Stimulated activated naive CD8-positive, alpha-beta T cell treated with anti-CD3 and anti-CD28 coated beads, Interleukin-15, amount 100 ng/mL, for 72 hours (primary cell): ENCODE measurements at regions not wholly inside any gene's neighbourhood (a gene's known extent, or its start where the extent isn't known, plus 50 kb on each side); places are given as distances from the start of the nearest gene placed in this dataset.
"Not testable (repeated sequence)": the region's sequence is repeated elsewhere in the genome, so short reads cannot be mapped to it uniquely, and the experiment has no call there.

Source experiments
- ATAC-seq: fragments of 150-1000 bp; cut with Tn5 transposase; 2 replicates; pipeline ENCODE4 v1.10.0; 2021; ENCODE audit warnings: mild to moderate bottlenecking, moderate library complexity
- DNase-seq, 2 donors: peaks; one replicate each; pipeline ENCODE4 v3.0.0; 2021 to 2022
- H3K27ac Mint-ChIP-seq, 2 donors: one replicate each; pipeline ENCODE4 v1.8.0; 2022; ENCODE audit warnings: mild to moderate bottlenecking in 2 of 2, mixed read lengths in 2 of 2, moderate library complexity in 2 of 2
- H3K27me3 Mint-ChIP-seq: one replicate; pipeline ENCODE4 v1.8.0; 2022; ENCODE audit warnings: mixed read lengths
- H3K4me1 Mint-ChIP-seq: one replicate; pipeline ENCODE4 v1.8.0; 2022; ENCODE audit warnings: mild to moderate bottlenecking, mixed read lengths
- H3K4me3 Mint-ChIP-seq, 2 donors: one replicate each; pipeline ENCODE4 v1.8.0; 2022; ENCODE audit warnings: mild to moderate bottlenecking in 2 of 2, mixed read lengths in 2 of 2, moderate library complexity in 1 of 2
- H3K9me3 Mint-ChIP-seq, 2 donors: one replicate each; pipeline ENCODE4 v1.8.0; 2022; ENCODE audit warnings: mixed read lengths in 2 of 2

DNA sequence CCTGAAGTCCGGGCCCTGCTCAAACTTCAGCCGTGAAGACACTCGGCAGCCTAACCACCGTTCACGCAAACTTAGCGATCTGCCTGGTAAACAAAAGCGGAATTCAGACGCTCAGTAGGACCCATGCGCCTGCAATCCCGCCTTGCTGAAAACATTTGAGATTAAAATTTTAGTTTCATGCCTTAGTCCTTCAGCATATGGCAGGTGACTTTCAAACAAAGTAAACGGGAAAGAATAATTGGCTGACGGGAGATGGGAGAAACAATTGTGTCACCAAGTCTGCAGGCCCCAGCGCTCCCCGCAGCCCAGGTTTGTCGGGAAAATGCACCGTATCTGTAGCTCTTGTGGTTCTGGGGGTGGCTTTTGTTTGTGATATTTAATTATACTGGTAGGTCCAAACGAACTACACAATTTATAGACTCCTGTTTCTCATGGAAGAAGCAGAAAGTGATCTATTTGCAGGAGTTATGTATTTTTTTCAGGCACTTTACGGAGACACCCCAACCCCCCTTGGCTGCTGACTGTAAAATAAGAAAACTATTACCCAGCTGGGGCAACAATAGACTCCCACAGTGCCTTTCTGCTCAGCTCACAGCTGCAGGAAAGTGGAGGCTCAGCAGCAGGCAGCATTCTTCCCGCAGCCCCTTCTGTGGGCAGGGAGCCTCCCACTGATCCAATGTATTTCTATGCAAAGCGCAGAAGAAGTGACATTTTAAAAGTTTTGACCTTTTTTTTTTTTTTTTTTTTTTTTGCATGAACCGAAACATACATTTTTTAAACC, 94.8 kb downstream of the SOX1 start:
- no peak for ATAC-seq
- H3K4me3 Mint-ChIP-seq: no peak overlapping the region
- peaks cover 0 to 6% of the 10 kb centered on the region in 2 donors for H3K9me3 Mint-ChIP-seq
- peaks cover 71% of the 10 kb centered on the region for H3K27me3 Mint-ChIP-seq
- H3K27ac Mint-ChIP-seq: no peak overlapping the region
- H3K4me1 Mint-ChIP-seq: no peaks in the 10 kb centered on the region
- DNase-seq: no peak

DNA sequence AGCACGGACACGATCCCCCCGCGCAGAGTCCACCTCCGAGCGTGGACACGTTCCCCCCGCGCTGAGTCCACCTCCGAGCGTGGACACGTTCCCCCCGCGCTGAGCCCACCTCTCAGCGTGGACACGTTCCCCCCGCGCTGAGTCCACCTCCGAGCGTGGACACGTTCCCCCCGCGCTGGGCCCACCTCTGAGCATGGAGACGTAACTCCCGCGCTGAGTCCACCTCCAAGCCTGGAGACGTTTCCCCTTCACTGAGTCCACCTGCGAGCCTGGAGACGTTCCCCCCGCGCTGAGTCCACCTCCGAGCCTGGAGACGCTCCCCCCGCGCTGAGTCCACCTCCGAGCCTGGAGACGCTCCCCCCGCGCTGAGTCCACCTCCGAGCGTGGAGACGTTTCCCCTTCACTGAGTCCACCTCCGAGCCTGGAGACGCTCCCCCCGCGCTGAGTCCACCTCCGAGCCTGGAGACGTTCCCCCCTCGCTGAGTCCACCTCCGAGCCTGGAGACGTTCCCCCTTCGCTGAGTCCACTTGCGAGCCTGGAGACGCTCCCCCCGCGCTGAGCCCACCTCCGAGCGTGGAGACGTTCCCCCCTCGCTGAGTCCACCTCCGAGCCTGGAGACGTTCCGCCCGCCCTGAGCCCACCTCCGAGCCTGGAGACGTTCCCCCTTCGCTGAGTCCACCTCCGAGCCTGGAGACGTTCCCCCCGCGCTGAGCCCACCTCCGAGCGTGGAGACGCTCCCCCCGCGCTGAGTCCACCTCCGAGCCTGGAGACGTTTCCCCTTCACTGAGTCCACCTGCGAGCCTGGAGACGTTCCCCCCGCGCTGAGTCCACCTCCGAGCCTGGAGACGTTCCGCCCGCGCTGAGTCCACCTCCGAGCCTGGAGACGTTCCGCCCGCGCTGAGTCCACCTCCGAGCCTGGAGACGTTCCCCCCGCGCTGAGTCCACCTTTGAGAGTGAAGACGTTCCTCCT, 97.0 kb downstream of the SOX1 start:
- H3K27me3 Mint-ChIP-seq: peaks cover 66% of the 10 kb centered on the region
- ATAC-seq, H3K4me1 Mint-ChIP-seq, H3K4me3 Mint-ChIP-seq, H3K27ac Mint-ChIP-seq, H3K9me3 Mint-ChIP-seq, DNase-seq: not testable (repeated sequence)

DNA sequence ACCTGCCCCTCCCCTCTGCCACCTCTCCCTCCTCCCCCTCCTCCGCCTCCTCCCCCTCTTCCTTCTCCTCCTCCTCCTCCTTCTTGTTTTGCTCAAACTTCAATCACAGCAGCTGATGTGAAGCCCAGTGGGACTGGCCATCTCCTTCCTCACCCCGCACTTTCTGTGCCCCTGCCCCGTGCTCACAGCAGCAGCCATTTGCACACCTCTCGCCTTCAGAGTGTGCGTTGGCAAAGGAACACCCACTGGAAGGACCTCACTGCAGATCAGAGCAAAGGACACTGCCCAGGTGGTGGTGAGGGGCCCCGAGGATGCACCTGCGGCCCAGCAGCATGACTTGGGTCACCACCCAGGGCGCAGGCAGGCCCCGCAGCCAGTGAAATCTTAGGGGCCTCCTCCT, 98.8 kb downstream of the SOX1 start:
- ATAC-seq (no peak), DNase-seq (no peak)
- no peak overlapping the region for H3K27ac Mint-ChIP-seq
- peaks cover 51% of the 10 kb centered on the region for H3K27me3 Mint-ChIP-seq
- no peaks in the 10 kb centered on the region for H3K9me3 Mint-ChIP-seq
- H3K4me1 Mint-ChIP-seq: no peaks in the 10 kb centered on the region
- no peak overlapping the region for H3K4me3 Mint-ChIP-seq

DNA sequence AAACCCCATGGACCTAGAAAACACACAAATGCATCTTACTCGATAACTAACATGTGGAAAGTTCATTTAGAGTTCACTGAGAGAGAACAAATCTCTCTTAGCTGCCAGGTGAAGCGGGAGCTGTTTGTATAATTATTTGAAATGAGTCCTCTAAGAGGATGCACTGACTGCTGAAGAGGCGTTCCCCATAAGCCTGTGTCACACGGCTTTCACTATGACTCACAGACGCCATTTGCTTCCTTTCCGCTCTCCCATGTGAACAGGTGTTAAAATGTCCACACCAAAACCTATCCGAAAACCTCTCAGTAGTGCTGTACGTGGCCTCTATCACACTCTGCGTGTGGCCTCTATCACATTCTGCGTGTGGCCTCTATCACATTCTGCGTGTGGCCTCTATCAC, 101.8 kb downstream of the SOX1 start:
- Mint-ChIP-seq H3K4me3 (no peak overlapping the region), H3K27me3 (peaks cover 43% of the 10 kb centered on the region), H3K9me3 (peaks cover 2 to 3% of the 10 kb centered on the region in 2 donors), H3K4me1 (no peaks in the 10 kb centered on the region), H3K27ac (peak overlapping the region in 1 of 2 donors; percentile 57)
- ATAC-seq: no peak
- no peak for DNase-seq

DNA sequence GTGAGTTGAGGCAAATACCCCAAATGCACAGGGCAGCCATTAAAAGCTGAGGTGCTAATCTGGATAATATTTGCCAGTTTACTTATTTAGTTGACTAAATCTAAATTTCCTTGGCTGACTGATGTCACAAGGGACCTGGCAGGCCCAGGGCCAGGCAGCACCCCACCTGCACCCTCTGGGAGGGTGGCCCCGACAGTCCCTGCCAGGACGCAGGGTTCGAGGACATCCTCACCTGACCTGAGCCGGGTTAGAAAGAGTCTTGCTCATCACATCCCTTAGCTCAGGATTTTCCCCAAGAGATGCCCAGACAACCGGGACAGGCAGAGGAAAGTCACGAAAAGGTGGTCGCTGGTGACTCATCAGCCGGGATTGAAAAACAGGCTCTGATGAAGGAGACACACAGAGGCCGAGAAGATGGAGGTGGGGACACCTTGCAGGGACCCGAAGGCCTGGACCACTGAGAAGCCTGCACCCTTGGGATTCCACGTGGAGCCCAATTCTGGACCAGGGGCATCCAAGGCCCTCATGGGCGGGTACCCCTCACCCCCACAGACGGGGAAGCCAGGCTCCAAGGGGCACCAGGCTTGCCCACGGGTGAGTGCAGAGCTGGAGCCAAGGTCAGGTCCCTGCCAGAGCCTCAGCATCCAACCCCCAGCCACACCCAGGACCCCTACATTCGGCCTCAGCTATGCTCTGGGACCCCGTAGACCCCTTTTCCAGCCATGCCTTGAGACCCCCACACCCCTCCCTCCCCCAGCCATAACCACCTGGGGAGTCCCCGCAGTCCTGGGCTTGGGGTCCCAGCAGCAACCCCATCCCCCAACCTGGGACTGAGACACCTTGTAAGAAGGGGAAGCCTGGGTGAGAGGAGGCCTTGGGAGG, 103.2 kb downstream of the SOX1 start:
- DNase-seq (no peak), ATAC-seq (no peak)
- H3K9me3 Mint-ChIP-seq: peaks cover 10% of the 10 kb centered on the region in 2 donors
- H3K4me1 Mint-ChIP-seq: no peaks in the 10 kb centered on the region
- peaks cover 37% of the 10 kb centered on the region for H3K27me3 Mint-ChIP-seq
- H3K27ac Mint-ChIP-seq: no peak overlapping the region
- H3K4me3 Mint-ChIP-seq: no peak overlapping the region

DNA sequence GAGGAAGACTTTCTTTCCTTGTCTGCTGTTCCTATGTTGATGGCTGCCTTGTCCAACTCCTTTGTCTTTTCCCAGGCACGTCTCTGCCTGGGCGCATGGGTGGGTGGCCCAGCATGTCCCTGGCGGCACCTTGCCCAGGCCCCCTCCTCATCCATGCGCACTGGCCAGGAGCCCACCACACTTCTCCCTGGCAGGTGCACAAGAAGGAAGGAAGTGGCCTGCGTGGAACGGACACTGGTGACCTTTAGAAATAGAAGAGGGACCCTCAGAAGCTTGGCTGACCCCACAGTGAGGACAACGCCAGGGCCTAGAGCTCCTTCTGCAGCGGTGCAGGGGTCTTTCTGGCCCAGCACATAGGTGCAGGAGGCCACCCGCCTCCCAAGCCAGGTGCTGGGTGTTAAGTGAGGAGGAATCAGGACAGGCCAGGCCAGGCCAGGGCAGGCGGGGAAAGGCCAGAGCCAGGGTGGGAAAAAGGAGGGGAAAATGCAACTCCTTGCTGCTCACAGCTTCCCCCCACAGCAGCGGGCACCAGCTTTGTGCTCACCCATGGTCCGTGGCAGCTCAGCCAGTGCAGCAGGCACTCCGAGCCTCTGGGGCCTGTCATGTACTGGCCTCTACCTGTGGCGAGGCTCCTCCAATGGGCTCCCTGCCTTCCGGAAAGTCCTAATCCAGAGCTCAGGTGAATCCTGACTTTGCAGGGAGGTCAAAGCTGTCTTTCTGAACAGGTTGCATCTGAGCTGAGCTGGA, 104.0 kb downstream of the SOX1 start:
- DNase-seq: no peak
- Mint-ChIP-seq H3K27ac (peak overlapping the region in 1 of 2 donors; percentile 77), H3K4me1 (no peaks in the 10 kb centered on the region), H3K4me3 (no peak overlapping the region), H3K27me3 (peaks cover 29% of the 10 kb centered on the region), H3K9me3 (peaks cover 10% of the 10 kb centered on the region in 2 donors)
- ATAC-seq: no peak

DNA sequence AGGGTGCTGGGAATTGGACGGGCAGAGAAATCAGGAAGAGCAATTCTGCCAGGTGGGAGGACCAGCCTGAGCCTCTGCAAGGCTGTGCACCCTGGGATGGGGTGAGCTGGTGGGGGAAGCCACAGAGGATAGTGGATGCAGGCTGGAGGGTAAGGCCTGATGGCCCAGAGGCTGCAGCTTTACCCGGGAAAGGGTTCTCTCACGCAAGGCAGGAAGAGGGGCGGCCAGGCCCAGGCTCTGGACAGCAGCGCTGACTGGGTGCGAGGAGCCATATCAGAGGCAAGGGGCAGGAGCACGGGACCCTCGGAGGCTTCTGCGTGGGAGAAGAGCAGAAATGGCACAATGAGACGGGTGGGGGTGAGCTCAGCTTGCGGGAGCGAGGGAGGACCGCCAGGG, 104.6 kb downstream of the SOX1 start:
- Mint-ChIP-seq H3K9me3 (peaks cover 10% of the 10 kb centered on the region in 2 donors), H3K27ac (no peak overlapping the region)

DNA sequence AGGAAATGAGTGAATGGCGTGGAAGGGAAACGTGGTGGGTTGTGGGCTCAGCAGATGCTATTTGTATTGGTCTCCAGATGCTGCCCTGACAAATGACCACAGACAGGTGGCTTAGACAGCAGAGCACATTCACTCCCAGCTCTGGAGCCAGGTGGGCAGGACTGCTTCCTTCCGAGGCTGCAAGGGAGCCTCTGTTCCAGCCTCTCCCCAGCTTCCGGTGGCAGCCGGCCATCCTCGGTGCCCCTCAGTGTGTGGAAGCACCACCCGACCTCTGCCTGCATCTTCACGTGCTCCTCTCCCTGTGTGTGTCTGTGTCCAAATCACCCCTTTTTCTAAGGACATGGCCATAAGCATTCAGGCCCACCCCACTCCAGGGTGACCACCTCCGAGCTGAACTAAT, 105.1 kb downstream of the SOX1 start:
- Mint-ChIP-seq H3K27ac (no peak overlapping the region), H3K4me3 (no peak overlapping the region), H3K9me3 (peaks cover 10% of the 10 kb centered on the region in 2 donors), H3K27me3 (peaks cover 20% of the 10 kb centered on the region), H3K4me1 (no peaks in the 10 kb centered on the region)
- ATAC-seq (no peak), DNase-seq (no peak)

More for the DNA sequence above, 104.6 kb downstream of the SOX1 start:
- no peak overlapping the region for H3K4me3 Mint-ChIP-seq
- peaks cover 23% of the 10 kb centered on the region for H3K27me3 Mint-ChIP-seq
- H3K4me1 Mint-ChIP-seq: no peaks in the 10 kb centered on the region
- ATAC-seq (no peak), DNase-seq (no peak)

DNA sequence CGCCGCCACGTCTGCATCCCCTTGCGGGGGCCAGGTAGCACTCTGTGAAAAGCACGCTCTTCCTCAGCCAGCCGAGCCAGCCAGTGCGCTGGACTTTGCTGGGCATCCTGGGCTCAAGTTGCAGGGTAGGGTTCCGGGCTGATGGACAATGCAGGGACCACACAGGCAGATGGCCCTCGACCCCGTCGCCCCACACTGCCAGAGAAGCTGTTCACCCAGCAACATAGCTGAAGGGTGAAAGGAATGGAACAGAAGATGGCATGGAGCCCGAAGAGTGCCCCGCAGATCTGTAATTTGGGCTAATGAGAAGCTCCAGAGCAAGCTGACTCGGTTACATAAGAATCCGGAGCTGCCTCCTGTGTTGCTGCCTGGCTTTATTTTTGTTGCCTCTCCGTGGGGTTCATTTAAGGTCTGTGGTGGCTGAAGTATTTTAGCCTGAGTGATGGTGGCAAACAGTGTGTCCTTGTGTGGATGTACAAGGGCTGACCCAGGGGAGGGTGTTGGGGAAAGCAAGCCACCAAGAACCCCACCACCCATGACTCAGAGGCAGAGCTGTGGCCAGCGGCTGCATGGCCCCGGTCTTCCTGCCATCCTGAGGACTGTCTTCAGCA, 105.8 kb downstream of the SOX1 start:
- Mint-ChIP-seq H3K4me3 (no peak overlapping the region), H3K27ac (no peak overlapping the region), H3K27me3 (peaks cover 20% of the 10 kb centered on the region), H3K4me1 (no peaks in the 10 kb centered on the region), H3K9me3 (peaks cover 10% of the 10 kb centered on the region in 2 donors)
- ATAC-seq (no peak), DNase-seq (no peak)

DNA sequence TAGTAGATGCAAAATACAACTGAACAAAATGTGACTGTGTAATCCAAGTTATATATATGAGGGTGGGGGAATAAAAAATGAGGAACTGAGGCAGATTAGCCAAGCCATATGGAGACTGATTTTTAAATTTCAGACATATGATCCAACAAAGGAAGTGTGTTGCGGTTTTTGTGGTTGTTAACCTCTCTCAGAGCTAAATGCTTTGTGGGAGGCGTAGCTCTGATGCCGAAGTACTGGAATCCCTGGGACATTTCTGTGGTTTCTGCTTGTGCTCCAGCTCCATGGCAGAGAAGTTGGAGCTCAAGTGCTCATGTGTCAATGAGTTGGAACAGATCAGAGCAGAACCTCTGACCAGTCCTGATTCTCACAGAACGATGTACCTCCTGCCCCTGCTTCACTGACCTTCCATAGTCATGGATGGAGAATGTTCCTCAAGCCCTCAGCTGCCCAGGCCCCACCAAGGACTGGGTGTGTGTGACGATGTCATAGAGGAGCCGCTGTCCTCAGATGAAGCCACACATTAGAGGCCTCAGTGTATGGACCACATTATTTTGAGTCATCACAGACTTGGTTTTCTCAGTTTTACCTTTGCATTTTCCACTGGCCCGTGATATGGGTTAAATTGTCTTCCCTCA, 107.6 kb downstream of the SOX1 start:
- no peak for DNase-seq
- Mint-ChIP-seq H3K9me3 (peaks cover 10% of the 10 kb centered on the region in 2 donors), H3K4me1 (no peaks in the 10 kb centered on the region), H3K27ac (no peak overlapping the region), H3K27me3 (peaks cover 20% of the 10 kb centered on the region), H3K4me3 (no peak overlapping the region)
- no peak for ATAC-seq

DNA sequence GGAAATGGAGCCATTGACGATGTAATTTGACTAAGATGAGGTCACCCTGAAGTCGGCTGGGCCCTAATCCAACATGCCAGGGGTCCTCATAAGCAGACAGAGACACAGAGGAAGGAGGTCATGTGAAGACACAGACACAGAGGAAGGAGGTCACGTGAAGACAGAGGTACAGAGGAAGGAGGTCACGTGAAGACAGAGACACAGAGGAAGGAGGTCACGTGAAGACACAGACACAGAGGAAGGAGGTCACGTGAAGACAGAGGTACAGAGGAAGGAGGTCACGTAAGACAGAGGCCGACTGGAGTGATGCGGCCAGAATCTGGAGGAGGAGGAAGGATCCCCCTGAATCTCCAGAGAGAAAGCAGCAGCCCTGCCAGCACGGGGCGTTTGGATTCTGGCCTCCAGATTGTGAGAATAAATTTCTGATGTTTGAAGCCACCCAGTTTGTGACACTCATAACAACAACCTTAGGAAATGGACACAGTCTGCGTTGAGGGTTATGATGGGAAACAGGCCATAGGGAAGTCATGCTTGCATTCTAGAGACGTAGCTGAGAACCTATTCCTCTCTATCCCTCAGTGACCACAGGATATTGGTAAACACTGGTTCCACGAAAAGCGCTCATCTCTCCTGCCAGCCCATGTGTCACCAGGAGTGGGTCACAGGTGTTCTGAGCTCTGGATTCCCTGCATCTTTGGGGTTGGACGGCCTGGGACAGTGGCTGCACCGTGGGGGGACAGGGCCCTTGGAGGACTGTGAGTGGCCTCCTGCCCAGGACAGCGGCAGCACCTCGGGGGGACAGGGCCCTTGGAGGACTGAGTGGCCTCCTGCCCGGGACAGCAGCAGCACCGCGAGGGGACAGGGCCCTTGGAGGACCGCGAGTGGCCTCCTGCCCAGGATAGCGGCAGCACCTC, 108.5 kb downstream of the SOX1 start:
- peaks cover 21% of the 10 kb centered on the region for H3K27me3 Mint-ChIP-seq
- H3K9me3 Mint-ChIP-seq: peaks cover 10% of the 10 kb centered on the region in 2 donors
- no peaks in the 10 kb centered on the region for H3K4me1 Mint-ChIP-seq
- no peak for ATAC-seq
- H3K4me3 Mint-ChIP-seq: no peak overlapping the region
- H3K27ac Mint-ChIP-seq: no peak overlapping the region
- no peak for DNase-seq

DNA sequence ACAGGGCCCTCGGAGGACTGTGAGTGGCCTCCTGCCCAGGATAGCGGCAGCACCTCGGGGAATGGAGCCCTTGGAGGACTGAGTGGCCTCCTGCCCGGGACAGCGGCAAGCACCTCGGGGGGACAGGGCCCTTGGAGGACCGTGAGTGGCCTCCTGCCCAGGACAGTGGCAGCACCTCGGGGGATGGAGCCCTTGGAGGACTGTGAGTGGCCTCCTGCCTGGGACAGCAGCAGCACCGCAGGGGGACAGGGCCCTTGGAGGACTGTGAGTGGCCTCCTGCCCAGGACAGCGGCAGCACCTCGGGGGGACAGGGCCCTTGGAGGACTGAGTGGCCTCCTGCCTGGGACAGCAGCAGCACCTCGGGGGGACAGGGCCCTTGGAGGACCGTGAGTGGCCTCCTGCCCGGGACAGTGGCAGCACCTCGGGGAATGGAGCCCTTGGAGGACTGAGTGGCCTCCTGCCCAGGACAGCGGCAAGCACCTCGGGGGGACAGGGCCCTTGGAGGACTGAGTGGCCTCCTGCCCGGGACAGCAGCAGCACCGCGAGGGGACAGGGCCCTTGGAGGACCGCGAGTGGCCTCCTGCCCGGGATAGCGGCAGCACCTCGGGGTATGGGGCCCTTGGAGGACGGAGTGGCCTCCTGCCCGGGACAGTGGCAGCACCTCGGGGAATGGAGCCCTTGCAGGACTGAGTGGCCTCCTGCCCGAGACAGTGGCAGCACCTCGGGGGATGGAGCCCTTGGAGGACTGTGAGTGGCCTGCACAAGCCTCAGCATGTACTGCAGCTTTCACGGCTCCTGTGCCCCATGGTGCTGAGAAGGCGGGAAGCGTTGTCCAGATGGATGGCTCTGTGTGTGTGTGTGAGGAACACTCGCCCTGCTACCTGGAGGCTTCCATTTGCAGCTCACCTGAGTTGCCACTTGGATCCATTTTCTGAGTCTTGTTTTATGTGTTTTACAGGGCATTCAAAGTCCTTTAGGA, 109.5 kb downstream of the SOX1 start:
- peaks cover 26% of the 10 kb centered on the region for H3K27me3 Mint-ChIP-seq
- not testable (repeated sequence) for H3K4me3 Mint-ChIP-seq, DNase-seq, H3K4me1 Mint-ChIP-seq, H3K27ac Mint-ChIP-seq, H3K9me3 Mint-ChIP-seq, ATAC-seq
